NOMO-1 treated with dmso at 0.1 percent for 144 hours (cell line): ENCODE measurements at regions not wholly inside any gene's neighbourhood (a gene's known extent, or its start where the extent isn't known, plus 50 kb on each side); places are given as distances from the start of the nearest gene placed in this dataset.
"Not testable (repeated sequence)": the region's sequence is repeated elsewhere in the genome, so short reads cannot be mapped to it uniquely, and the experiment has no call there.

Experiments used
- DNase-seq: peaks from one replicate; lab custom pipeline; 2025; ENCODE audit not compliant: unreplicated experiment; lab: John Stamatoyannopoulos, UW

GRCh38 chr18:30839056-30839561 lies 203.4 kb downstream of the DSC3 start:
- not testable (repeated sequence) for DNase-seq

GRCh38 chr18:30828700-30829099 lies 213.8 kb downstream of the DSC3 start:
- no peak for DNase-seq

GRCh38 chr18:30819619-30820018 lies 222.9 kb downstream of the DSC3 start:
- DNase-seq = no peak

DNA sequence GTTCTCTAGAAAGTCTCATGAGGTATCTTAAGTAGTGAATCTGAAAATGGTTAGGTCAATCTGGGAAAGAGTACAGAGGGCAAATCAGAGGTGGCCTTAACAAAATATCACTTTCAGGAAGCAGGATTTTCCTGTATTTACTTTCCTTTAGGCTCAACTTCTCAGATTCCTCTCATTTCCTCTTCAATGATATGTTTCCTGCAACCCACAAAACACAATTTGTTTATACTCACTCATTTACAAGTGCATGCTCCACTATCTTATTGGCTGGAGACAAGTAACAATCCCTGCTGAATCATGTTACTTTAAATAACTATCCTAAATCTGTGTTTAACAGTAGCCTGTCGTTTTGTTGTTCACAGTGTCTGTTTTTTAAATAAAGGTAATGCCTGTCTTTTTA lies 228.1 kb downstream of the DSC3 start:
- DNase-seq = no peak

GRCh38 chr18:30811580-30811979 lies 231.0 kb downstream of the DSC3 start:
- no peak for DNase-seq

- DNase-seq = no peak
Observed at GRCh38 chr18:30810580-30810979, 232.0 kb downstream of the DSC3 start.

- DNase-seq = no peak
Observed at GRCh38 chr18:30806823-30807222, 235.7 kb downstream of the DSC3 start.

DNA sequence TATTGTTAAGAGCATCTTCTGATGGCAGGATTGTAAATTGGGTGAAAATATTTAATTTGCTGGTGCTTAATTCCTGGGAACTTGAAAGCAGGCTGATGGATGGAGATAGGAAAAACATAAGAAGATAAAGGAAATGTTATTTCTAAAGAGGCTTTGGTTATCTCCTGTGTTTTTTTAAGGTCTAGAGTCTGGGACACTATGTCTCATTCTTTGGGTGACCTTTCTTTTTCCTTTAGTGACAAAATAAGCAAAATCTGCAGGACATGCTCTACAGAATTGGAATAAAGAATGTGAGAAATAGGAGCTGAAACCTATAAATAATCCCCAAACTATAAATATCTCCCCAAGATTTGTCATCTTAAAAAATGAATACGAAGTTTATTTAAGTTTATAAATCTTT lies 241.7 kb downstream of the DSC3 start:
- no peak for DNase-seq

- no peak for DNase-seq
Observed at GRCh38 chr18:30792051-30792450, 250.5 kb downstream of the DSC3 start.

- not testable (repeated sequence) for DNase-seq
Observed at GRCh38 chr18:30788411-30788991, 254.0 kb downstream of the DSC3 start.

GRCh38 chr18:30787410-30787809 lies 255.1 kb downstream of the DSC3 start:
- DNase-seq = no peak

- no peak for DNase-seq
Observed at GRCh38 chr18:30781601-30782000, 260.9 kb downstream of the DSC3 start.

GRCh38 chr18:30775629-30776028 lies 266.9 kb downstream of the DSC3 start:
- DNase-seq = no peak

- not testable (repeated sequence) for DNase-seq
Observed at GRCh38 chr18:30772170-30772569, 270.4 kb downstream of the DSC3 start.

- DNase-seq = no peak
Observed at GRCh38 chr18:30766053-30766452, 276.5 kb downstream of the DSC3 start.

GRCh38 chr18:30765247-30765646 lies 277.3 kb downstream of the DSC3 start:
- no peak for DNase-seq

- DNase-seq = no peak
Observed at GRCh38 chr18:30763902-30764350, 278.6 kb downstream of the DSC3 start.

DNA sequence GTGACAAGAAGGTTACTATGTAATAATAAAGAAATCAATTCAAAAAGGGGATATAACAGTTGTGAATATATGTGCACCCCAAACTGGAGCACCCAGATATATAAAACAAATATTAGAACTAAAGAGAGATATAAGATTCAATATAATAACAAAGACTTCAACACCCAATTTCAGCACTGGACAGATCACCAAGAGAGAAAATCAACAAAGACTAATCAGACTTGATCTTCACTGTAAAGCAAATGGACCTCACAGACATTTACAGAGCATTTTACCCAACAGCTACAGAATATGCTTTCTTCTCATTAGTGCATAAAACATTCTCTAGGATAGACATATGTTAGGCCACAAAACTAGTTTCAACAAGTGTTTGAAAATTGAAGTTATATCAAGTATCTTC lies 287.7 kb downstream of the DSC3 start:
- no peak for DNase-seq

GRCh38 chr18:30748541-30748940 lies 294.0 kb downstream of the DSC3 start:
- DNase-seq = peak; percentile 71

- no peak for DNase-seq
Observed at GRCh38 chr18:30746224-30746623, 296.3 kb downstream of the DSC3 start.

DNA sequence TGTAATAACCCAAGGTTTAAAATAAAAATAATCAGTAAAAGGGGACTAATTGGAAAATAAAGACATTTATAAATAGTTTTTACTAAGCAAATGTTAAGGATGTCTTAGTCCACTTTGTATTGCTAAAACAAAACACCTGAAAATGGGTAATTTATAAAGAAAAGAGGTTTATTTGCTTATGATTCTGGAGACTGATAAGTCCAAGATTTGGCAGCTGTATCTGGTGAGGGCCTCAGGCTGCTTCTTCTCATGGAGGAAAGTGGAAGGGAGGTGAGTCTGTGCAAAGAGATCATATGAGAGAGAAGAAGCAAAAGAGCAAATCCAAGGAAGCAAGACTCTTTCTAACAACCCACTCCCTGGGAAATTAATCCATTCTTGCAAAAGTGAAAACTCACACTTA lies 299.5 kb downstream of the DSC3 start:
- no peak for DNase-seq

DNA sequence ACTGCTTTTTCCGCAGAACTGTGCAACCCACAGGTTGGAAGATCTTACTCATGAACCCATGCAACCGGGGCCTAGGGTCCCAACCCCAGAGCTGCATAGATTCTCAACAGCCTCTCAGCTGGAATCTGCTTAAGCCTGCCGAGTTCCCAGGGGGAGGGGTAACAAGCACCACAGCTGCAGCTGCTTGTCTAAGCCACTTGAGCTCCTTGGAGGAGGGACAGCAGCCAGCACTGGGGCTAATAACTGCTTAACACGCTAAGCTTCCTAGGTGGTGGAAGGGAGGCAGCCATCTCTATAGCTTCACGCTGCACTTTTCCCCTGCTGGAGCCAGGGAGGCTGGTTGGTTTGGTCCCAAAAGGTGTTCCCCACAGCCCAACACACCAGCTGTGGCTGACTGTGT lies 311.6 kb downstream of the DSC3 start:
- DNase-seq = no peak

GRCh38 chr18:30727849-30728248 lies 314.7 kb downstream of the DSC3 start:
- DNase-seq = no peak
